HG03103 (cell line): ENCODE measurements at regions not wholly inside any gene's neighbourhood (a gene's known extent, or its start where the extent isn't known, plus 50 kb on each side); places are given as distances from the start of the nearest gene placed in this dataset.
"Not testable (repeated sequence)": the region's sequence is repeated elsewhere in the genome, so short reads cannot be mapped to it uniquely, and the experiment has no call there.

Source experiments
- ATAC-seq: cut with Tn5 transposase; IDR thresholded peaks from one replicate; pipeline ENCODE4 v1.9.1; 2021; ENCODE audit warnings: low read depth; ENCODE audit not compliant: unreplicated experiment

- ATAC-seq = no peak
Observed at GRCh38 chr7:82701949-82702348, 258.4 kb upstream of the CACNA2D1 start.

DNA sequence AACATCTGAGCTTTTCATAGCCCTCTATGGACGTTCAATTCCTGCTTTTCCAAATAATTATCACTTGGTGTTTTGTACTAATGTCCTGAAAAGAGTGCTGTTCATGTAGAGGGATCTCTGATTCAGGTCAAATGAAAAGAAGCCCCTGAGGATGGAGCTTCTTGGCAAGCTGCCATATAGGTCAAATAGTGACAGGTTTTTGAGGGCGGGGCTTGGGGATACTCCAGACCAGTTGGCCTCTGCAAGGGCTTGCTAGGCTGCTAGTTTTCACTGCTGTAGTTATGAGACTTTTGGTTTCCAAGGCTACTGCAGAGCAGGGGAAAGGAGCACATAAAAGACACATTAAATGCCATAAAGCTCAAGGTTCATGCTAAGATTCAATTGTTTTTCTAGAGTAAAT lies 257.2 kb upstream of the CACNA2D1 start:
- ATAC-seq = no peak

GRCh38 chr7:82699773-82700186 lies 256.2 kb upstream of the CACNA2D1 start:
- ATAC-seq = no peak

- no peak for ATAC-seq
Observed at GRCh38 chr7:82697897-82698296, 254.3 kb upstream of the CACNA2D1 start.

GRCh38 chr7:82696631-82697030 lies 253.1 kb upstream of the CACNA2D1 start:
- ATAC-seq = no peak

DNA sequence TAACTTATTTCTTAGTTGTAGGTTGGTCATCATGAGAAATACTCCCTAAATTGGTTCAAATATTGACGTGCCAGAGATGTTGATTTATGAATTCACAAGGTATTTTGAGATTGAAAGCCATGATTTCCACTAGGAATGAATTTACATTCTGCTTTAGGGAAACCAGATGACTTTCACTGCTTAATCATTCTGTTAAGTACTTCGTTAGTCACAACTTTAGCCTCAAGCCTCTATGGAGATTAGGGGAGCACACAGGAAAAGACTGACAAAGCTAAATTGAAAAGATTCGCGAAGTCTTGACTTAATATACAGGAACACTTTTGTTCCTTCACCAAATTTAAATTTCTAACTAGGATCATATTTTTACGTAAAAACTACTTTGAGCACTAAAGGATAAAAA lies 250.4 kb upstream of the CACNA2D1 start:
- no peak for ATAC-seq

- ATAC-seq = no peak
Observed at GRCh38 chr7:82690929-82691328, 247.4 kb upstream of the CACNA2D1 start.

GRCh38 chr7:82685214-82685613 lies 241.6 kb upstream of the CACNA2D1 start:
- ATAC-seq = no peak

- no peak for ATAC-seq
Observed at GRCh38 chr7:82678716-82679115, 235.1 kb upstream of the CACNA2D1 start.

DNA sequence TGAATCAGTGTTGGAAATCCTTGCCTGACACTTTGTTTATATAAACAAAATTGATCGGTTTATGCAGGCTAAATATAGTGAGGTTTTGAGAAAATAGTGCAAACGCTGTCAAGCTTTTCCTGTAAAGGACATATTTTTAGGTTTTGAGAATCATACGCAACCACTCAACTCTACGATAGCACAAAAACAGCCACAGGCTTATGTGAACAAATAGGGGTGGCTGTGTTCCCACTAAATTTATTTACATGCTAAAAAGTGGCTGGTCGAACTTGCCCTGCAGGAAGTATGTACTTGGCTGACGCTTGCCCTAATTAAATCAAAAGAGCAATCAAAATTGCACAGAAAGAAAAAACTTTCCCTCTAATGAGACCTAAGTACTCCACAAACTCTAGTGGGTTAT lies 234.7 kb upstream of the CACNA2D1 start:
- no peak for ATAC-seq

DNA sequence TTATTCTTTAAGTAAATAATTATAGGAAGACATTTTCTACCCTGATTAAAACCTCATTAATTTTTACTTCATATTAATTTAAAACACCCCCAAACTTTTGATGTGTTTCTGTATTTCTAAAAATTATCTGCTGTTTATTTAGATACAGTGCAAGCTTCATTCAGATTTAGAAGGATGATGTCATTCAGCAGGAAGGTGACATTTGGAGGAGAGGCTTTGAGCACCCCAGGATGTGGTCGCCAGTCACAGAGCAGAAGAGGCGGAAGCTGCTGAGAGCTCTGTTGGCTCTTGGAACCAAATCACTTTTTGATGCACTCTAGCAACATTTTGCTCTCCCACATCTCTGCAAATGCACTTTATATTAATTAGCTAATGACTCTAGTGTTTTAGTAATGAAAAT lies 233.9 kb upstream of the CACNA2D1 start:
- no peak for ATAC-seq

DNA sequence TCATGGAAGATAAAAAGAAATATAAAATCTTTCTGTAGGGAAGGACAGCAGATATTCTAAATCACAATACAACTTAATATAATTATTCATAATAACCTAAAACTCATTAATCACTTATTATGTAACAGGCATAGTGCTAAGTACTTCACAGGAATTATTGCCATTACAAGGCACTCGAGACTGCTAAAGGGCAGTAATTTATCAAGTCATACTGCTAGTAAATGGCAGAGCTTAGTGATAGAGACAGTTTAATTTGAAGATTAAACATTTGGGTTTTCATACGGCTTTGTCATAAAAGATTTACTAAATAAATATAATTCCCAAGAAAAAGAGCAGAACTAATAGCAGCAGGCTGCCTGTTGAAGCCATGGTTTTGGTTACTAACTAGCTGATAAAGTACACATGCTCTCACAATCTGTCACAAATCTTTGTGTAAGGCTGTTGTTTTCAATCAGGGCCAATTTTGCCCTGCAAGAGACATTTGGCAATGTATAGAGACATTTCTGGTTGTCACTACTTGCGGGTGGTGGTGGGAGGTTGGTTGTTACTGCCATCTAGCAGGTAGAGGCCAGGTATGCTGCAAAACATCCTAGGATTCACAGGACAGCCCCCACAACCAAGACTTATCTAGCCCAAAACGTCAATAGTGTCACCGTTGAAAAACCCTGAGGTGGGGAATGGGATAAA lies 233.3 kb upstream of the CACNA2D1 start:
- ATAC-seq = no peak

- no peak for ATAC-seq
Observed at GRCh38 chr7:82675396-82675795, 231.8 kb upstream of the CACNA2D1 start.

GRCh38 chr7:82674268-82674667 lies 230.7 kb upstream of the CACNA2D1 start:
- no peak for ATAC-seq

DNA sequence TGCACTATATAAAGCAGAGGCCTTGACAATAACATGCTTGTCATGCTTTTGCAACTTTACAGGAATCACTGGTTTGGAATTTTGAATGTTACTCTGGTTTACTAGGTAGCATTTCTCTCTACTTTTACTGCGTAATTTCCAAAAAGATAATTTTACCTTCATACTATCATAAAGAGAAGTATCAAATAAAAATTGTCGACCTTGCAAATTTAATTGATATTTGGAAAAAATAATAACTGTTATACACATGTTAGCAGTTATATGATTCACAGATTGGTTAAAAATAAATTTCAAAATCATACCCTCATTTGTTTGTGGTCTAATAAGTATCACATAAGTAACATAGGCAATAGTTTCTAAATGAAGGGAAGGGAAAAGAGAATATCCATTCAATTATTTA lies 228.5 kb upstream of the CACNA2D1 start:
- ATAC-seq = no peak

GRCh38 chr7:82669141-82669540 lies 225.6 kb upstream of the CACNA2D1 start:
- no peak for ATAC-seq

DNA sequence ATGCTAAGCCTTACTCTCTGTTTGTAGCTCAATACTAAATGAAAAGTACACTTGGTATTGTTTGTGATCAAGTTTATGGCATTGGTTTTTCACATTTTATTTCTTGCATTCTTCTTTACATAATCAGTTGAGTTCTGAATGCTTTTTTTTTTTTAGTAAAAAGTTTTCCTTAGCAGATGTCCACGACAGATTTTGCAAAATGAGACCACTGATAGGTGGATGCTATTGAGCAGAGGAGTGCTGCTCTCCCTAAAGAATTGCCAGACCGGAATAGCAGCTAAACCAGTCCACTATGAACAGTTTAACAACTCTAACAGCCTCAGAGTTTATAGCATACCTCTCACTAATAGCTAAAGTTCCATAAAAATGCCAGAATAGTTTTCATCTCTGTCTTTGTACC lies 225.1 kb upstream of the CACNA2D1 start:
- ATAC-seq = no peak

DNA sequence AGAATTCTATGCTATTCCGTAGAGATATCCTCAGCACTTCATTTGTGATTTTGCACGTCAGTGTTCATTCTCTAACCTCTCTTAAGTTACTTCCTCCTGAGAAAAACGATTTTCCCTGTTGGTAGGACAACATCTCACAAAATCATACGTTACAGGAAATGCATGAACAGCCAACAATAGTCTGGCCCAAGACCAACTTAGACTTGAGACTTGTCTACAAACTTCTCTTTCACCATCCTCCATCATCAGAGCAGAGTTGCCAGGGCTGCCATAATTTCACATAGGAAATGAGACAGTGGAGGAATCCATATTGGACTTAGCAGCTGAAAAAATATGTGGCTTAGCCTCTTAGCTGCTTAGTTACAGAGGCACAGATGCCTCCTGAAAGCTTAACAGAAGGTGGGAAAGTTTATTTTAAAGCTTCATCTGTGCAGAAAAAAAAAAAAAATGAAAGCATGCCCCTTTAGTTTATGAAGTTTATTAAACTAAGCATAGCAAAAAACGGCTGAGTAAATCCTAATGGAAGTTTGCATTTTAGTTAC lies 222.5 kb upstream of the CACNA2D1 start:
- ATAC-seq = no peak

- no peak for ATAC-seq
Observed at GRCh38 chr7:82655965-82656364, 212.4 kb upstream of the CACNA2D1 start.

DNA sequence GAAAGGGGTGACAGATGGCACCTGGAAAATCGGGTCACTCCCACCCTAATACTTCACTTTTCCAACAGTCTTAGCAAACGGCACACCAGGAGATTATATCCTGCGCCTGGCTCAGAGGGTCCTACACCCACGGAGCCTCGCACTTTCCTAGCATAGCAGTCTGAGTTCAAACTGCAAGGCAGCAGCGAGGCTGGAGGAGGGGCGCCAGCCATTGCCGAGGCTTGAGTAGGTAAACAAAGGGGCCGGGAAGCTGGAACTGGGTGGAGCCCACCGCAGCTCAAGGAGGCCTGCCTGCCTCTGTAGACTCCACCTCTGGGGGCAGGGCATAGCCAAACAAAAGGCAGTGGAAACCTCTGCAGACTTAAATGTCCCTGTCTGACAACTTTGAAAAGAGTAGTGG lies 206.5 kb upstream of the CACNA2D1 start:
- ATAC-seq = not testable (repeated sequence)

DNA sequence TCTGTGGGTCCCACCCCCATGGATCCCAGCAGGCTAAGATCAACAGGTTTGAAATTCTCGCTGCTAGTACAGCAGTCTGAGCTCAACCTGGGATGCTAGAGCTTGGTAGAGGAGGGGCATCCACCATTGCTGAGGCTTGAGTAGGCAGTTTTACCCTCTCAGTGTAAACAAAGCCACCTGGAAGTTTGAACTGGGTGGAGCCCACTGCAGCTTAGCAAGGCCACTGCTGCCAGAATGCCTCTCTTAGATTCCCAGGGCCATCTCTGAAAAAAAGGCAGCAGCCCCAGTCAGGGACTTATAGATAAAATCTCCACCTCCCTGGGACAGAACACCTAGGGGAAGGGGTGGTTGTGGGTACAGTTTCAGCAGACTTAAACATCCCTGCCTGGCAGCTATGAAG lies 190.0 kb upstream of the CACNA2D1 start:
- ATAC-seq = no peak

DNA sequence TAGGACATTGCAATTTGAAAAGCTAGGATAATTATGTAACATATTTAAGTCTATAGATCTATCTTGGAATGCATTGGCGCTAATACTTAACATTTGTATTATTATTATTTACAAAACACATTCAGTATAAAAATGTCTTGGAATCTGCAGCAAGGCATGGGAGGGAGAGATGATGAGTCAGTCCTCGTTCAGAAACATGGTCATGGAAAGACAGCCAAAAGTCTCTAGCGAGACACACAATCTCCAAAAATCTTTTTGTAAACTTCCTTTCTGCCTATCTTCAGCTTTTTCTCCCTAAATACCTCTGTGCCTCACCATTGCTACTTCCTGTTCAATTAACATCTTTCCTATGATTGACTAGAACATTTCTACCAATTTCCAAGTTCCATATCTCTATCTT lies 188.4 kb upstream of the CACNA2D1 start:
- no peak for ATAC-seq

- no peak for ATAC-seq
Observed at GRCh38 chr7:82629583-82629982, 186.0 kb upstream of the CACNA2D1 start.
